ENCODE measurements at regions not wholly inside any gene's neighbourhood (a gene's known extent, or its start where the extent isn't known, plus 50 kb on each side); places are given as distances from the start of the nearest gene placed in this dataset.

- peak overlapping the region; percentile 53 for H3K4me3 ChIP-seq (ENCODE audit: low read depth, low read length)
These were observed 65.1 kb upstream of the HES1 start for GRCh38 chr3:194070634-194071409.

GRCh38 chr3:194072097-194072428 is 63.9 kb upstream of the HES1 start:
- no peak overlapping the region for H3K4me3 ChIP-seq (ENCODE audit: low read depth, low read length)
- TF ChIP-seq CTCF (IDR thresholded peaks at IDR 0.05; ENCODE audit: borderline replicate concordance, insufficient read depth, low read depth, low read length), result no peak

More at GRCh38 chr3:194070634-194071409, 65.1 kb upstream of the HES1 start:
- TF ChIP-seq CTCF (IDR thresholded peaks at IDR 0.05; ENCODE audit: borderline replicate concordance, insufficient read depth, low read depth, low read length), result no peak

GRCh38 chr3:194072691-194073279 is 63.2 kb upstream of the HES1 start:
- H3K4me3 ChIP-seq (ENCODE audit: low read depth, low read length), result no peak overlapping the region
- TF ChIP-seq CTCF (IDR thresholded peaks at IDR 0.05; ENCODE audit: borderline replicate concordance, insufficient read depth, low read depth, low read length), result no peak

- no peak overlapping the region for H3K4me3 ChIP-seq (ENCODE audit: low read depth, low read length)
- no peak for TF ChIP-seq CTCF (IDR thresholded peaks at IDR 0.05; ENCODE audit: borderline replicate concordance, insufficient read depth, low read depth, low read length)
These were observed 62.0 kb upstream of the HES1 start for GRCh38 chr3:194073926-194074325.

- no peak overlapping the region for H3K4me3 ChIP-seq (ENCODE audit: low read depth, low read length)
- no peak for TF ChIP-seq CTCF (IDR thresholded peaks at IDR 0.05; ENCODE audit: borderline replicate concordance, insufficient read depth, low read depth, low read length)
These were observed 60.8 kb upstream of the HES1 start for GRCh38 chr3:194075088-194075615.

GRCh38 chr3:194075802-194076460 is 60.0 kb upstream of the HES1 start:
- no peak overlapping the region for H3K4me3 ChIP-seq (ENCODE audit: low read depth, low read length)
- TF ChIP-seq CTCF (IDR thresholded peaks at IDR 0.05; ENCODE audit: borderline replicate concordance, insufficient read depth, low read depth, low read length), result 0 out of 2 replicates have a peak, but pooled peaks have one; percentile 10
